Rectal smooth muscle tissue (tissue), 1 donor: ENCODE measurements at regions not wholly inside any gene's neighbourhood (a gene's known extent, or its start where the extent isn't known, plus 50 kb on each side); places are given as distances from the start of the nearest gene placed in this dataset.

ENCODE experiments used
- H3K27ac ChIP-seq: one replicate; pipeline ENCODE4 v1.7.0; 2013; ENCODE audit warnings: low read depth, low read length, inconsistent platforms
- H3K27me3 ChIP-seq: one replicate; pipeline ENCODE4 v1.7.0; 2013; ENCODE audit warnings: low read length; ENCODE audit not compliant: control insufficient read depth, insufficient read depth
- H3K36me3 ChIP-seq: one replicate; pipeline ENCODE4 v1.7.0; 2013; ENCODE audit warnings: low read length; ENCODE audit not compliant: control insufficient read depth, insufficient read depth
- H3K4me1 ChIP-seq: one replicate; pipeline ENCODE4 v1.7.0; 2013; ENCODE audit warnings: low read length; ENCODE audit not compliant: control insufficient read depth, insufficient read depth
- H3K4me3 ChIP-seq: one replicate; pipeline ENCODE4 v1.7.0; 2013; ENCODE audit warnings: low read length
- H3K9ac ChIP-seq: one replicate; pipeline ENCODE4 v1.7.0; 2013; ENCODE audit warnings: low read length

DNA sequence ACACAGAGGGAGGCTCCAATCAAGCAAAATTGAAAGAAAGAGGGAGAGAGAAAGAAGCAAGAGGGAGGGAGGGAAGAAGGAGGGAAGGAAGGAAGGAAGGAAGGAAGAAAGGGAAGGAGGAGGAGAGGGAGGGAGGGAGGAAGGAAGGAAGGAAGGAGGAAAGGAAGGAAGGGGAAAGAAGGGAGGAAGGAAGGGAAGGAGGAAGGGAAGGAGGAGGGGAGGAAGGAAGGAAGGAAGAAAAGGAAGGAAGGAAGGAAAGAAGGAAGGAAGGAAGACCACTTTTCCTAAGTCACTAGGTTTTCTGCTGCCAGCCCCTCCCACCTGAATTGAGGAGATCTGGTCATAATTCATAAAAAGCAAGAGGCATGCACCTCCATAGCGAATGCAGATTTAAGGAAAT, 287.0 kb downstream of the SP3 start:
- Histone ChIP-seq H3K27me3 (no peaks in the 10 kb centered on the region), H3K27ac (no peak overlapping the region), H3K4me1 (no peaks in the 10 kb centered on the region), H3K36me3 (no peaks in the 10 kb centered on the region), H3K9ac (no peak overlapping the region), H3K4me3 (no peak overlapping the region)

GRCh38 chr2:173680574-173680973, 284.6 kb downstream of the SP3 start:
- H3K9ac ChIP-seq: no peak overlapping the region
- no peak overlapping the region for H3K27ac ChIP-seq
- H3K4me1 ChIP-seq: no peaks in the 10 kb centered on the region
- no peak overlapping the region for H3K4me3 ChIP-seq
- no peaks in the 10 kb centered on the region for H3K27me3 ChIP-seq
- H3K36me3 ChIP-seq: no peaks in the 10 kb centered on the region

DNA sequence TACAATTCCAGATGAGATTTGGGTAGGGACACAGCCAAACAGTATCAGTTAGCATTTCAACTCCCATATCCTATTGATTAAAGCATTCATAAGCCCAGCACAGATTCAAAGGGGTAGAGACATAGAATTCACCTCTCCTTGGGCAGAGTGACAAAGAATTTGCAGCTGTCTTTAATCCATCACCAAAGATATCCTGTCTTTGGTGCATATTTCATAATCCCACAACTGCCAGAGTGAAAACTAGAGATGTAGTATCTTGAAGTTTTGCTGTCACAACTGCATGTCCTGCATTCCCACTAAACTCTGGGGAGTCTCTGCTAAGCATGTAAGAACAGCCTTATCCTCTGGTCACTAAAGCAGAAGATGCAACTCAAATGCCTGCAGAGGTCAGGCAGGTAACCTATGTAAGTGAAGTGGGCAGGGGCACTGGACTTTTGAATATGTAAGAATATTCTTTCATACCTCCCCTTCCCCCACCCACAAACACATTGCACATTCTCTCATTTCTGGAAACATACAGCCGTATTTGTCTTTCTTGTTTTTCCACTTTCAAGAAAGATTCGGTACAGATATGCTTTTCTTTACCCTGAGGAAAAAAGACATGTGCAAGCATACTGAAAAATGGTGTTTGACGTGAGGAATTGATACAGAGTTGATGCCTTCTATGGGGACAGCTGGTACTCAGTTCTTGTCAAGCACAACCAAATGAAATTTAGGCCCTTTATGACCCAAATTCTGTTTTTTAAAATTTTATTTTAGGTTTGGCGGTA, 283.1 kb downstream of the SP3 start:
- H3K4me1 ChIP-seq: no peaks in the 10 kb centered on the region
- H3K4me3 ChIP-seq: no peak overlapping the region
- H3K27ac ChIP-seq: no peak overlapping the region
- no peak overlapping the region for H3K9ac ChIP-seq
- no peaks in the 10 kb centered on the region for H3K36me3 ChIP-seq
- H3K27me3 ChIP-seq: no peaks in the 10 kb centered on the region

DNA sequence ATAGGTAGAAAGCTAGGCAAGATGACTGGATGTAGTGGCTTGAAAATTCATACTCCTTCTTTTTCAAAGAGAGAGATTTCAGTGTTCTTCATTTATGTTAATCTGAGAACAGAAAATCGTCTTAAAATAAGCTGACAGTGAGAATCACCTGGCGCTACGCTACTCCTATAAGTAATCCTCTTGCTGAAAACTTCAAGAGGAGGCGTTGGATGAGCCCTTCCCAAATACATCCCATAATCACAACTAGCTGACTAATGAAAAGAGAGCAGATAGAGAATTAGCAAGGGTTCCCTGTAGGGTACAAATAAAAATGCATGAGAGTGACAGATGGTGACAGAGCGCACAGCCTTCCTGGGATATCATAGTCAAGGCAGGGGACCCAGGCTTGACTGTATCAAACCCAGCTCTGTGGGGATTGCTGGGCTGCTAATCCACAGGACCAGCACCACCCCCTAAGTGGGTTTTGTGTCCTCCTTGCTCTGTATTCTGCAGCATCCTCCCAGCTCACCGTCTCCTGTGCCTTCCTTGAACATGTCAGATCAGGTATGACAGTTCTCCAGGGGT, 280.2 kb downstream of the SP3 start:
- no peak overlapping the region for H3K4me3 ChIP-seq
- no peaks in the 10 kb centered on the region for H3K27me3 ChIP-seq
- no peaks in the 10 kb centered on the region for H3K36me3 ChIP-seq
- H3K27ac ChIP-seq: no peak overlapping the region
- H3K9ac ChIP-seq: no peak overlapping the region
- H3K4me1 ChIP-seq: no peaks in the 10 kb centered on the region

- Histone ChIP-seq H3K27ac (no peak overlapping the region), H3K4me3 (no peak overlapping the region), H3K4me1 (no peaks in the 10 kb centered on the region), H3K36me3 (no peaks in the 10 kb centered on the region), H3K9ac (no peak overlapping the region), H3K27me3 (no peaks in the 10 kb centered on the region)
These were observed 274.8 kb downstream of the SP3 start for GRCh38 chr2:173690349-173690748.

GRCh38 chr2:173692068-173692467, 273.1 kb downstream of the SP3 start:
- H3K4me1 ChIP-seq: no peaks in the 10 kb centered on the region
- H3K27ac ChIP-seq: no peak overlapping the region
- no peak overlapping the region for H3K4me3 ChIP-seq
- no peaks in the 10 kb centered on the region for H3K27me3 ChIP-seq
- no peak overlapping the region for H3K9ac ChIP-seq
- no peaks in the 10 kb centered on the region for H3K36me3 ChIP-seq

DNA sequence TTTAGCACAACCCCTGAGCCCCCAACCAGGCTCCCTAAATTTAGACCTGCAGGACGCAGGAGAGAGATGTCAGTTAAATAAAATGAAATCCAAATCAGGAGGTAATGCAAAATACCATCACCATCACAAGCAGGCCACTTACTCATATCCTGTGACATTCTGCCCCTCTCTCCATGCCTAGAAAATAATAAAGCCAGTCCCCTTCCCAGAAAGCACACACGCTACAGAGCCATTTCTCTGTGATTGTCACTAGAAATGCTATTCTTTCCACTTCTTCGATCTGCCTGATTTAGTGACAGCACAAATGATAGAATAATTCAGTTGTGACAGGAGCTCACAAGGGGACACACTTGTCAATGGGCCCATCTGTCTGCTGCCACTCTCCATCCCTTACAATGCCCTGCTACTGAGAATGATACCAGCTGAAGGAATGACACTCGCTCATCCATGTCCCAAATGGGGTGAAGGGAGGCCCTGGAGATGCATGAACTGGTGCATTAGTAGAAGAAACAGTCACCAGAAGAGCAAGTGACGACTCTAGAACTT, 272.1 kb downstream of the SP3 start:
- no peak overlapping the region for H3K27ac ChIP-seq
- H3K9ac ChIP-seq: no peak overlapping the region

GRCh38 chr2:173696274-173696673, 268.9 kb downstream of the SP3 start:
- Histone ChIP-seq H3K27me3 (no peaks in the 10 kb centered on the region), H3K27ac (no peak overlapping the region), H3K36me3 (no peaks in the 10 kb centered on the region), H3K9ac (no peak overlapping the region), H3K4me3 (no peak overlapping the region), H3K4me1 (no peaks in the 10 kb centered on the region)

More for the DNA sequence above, 272.1 kb downstream of the SP3 start:
- no peaks in the 10 kb centered on the region for H3K27me3 ChIP-seq
- no peaks in the 10 kb centered on the region for H3K4me1 ChIP-seq
- H3K36me3 ChIP-seq: no peaks in the 10 kb centered on the region
- H3K4me3 ChIP-seq: no peak overlapping the region

GRCh38 chr2:173697929-173698328, 267.2 kb downstream of the SP3 start:
- Histone ChIP-seq H3K4me1 (no peaks in the 10 kb centered on the region), H3K9ac (no peak overlapping the region), H3K4me3 (no peak overlapping the region), H3K27me3 (no peaks in the 10 kb centered on the region), H3K27ac (no peak overlapping the region), H3K36me3 (no peaks in the 10 kb centered on the region)

GRCh38 chr2:173705656-173706055, 259.5 kb downstream of the SP3 start:
- no peak overlapping the region for H3K27ac ChIP-seq
- H3K4me1 ChIP-seq: no peaks in the 10 kb centered on the region
- no peak overlapping the region for H3K4me3 ChIP-seq
- no peak overlapping the region for H3K9ac ChIP-seq
- no peaks in the 10 kb centered on the region for H3K36me3 ChIP-seq
- H3K27me3 ChIP-seq: no peaks in the 10 kb centered on the region

DNA sequence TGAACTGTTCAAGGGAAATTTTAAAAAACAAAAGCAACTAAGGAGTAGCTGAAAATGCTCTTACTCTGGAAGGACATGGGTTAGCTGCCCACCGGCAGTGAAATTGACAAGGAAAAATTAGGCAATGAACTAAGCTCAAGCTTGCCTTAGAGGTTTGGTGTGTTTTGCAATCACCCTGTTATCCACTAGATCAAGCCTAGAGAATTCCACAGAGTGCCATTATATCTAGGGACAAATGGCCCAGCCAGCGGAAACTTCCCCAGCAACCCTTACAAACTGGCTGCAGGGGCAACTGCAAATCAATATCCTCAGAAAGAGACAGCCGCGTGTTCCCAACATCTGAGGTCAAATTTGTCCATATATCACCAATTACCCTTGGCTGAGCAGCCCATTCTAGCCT, 258.2 kb downstream of the SP3 start:
- Histone ChIP-seq H3K36me3 (no peaks in the 10 kb centered on the region), H3K27ac (no peak overlapping the region), H3K27me3 (no peaks in the 10 kb centered on the region), H3K4me3 (no peak overlapping the region), H3K9ac (no peak overlapping the region), H3K4me1 (no peaks in the 10 kb centered on the region)

GRCh38 chr2:173708806-173709205, 256.4 kb downstream of the SP3 start:
- H3K4me1 ChIP-seq: no peaks in the 10 kb centered on the region
- H3K9ac ChIP-seq: no peak overlapping the region
- H3K27ac ChIP-seq: no peak overlapping the region
- no peaks in the 10 kb centered on the region for H3K36me3 ChIP-seq
- no peaks in the 10 kb centered on the region for H3K27me3 ChIP-seq
- no peak overlapping the region for H3K4me3 ChIP-seq

DNA sequence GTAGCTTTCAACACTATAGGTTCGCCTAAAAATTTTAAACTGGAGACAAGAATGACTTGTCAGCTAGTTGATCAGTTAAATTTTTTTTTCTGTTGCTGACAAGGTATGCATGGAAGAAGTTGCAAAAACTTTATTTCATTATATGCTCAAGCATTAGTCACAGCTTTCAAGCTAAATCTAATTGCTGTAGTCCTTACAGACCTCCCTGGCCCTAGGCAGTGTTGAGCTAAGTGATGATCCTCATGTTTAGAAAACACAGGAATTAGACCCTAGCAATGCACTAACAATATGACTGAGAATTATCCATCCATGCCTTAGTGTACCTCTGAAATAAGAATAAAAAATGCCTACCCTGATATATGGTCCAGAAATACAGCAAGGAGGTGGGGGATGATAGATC, 253.4 kb downstream of the SP3 start:
- Histone ChIP-seq H3K27ac (no peak overlapping the region), H3K9ac (no peak overlapping the region), H3K4me1 (no peaks in the 10 kb centered on the region), H3K27me3 (no peaks in the 10 kb centered on the region), H3K4me3 (no peak overlapping the region), H3K36me3 (no peaks in the 10 kb centered on the region)
